Upper lobe of left lung (tissue), 4 donors: ENCODE measurements at regions not wholly inside any gene's neighbourhood (a gene's known extent, or its start where the extent isn't known, plus 50 kb on each side); places are given as distances from the start of the nearest gene placed in this dataset.

Experiments used
- CTCF ChIP-seq, 6 experiments: fragments of 450-650 bp in 4 of 6; fragments of 200-600 bp in 2 of 6; sonication (generic) in 2 of 6; IDR thresholded peaks; one replicate each; pipeline ENCODE4 v1.5.1; 2016 to 2019; ENCODE audit warnings: antibody characterized with exemption in 6 of 6
- POLR2A ChIP-seq, 4 donors: fragments of 450-650 bp; IDR thresholded peaks; one replicate each; pipeline ENCODE4 v1.5.1; 2016 to 2017; ENCODE audit warnings: antibody characterized with exemption in 4 of 4, mild to moderate bottlenecking in 2 of 4
- POLR2AphosphoS5 ChIP-seq, 2 donors: sonication (generic); formaldehyde crosslinking; IDR thresholded peaks; one replicate each; pipeline ENCODE4 v1.5.1; 2017; ENCODE audit warnings: antibody characterized with exemption in 2 of 2

- TF ChIP-seq CTCF (IDR thresholded peaks at IDR 0.05) (no peak), POLR2AphosphoS5 (IDR thresholded peaks at IDR 0.05) (no peak), POLR2A (IDR thresholded peaks at IDR 0.05) (no peak)
Observed at GRCh38 chr20:47866480-47866879, 81.2 kb upstream of the SULF2 start.
